RWPE1 (cell line): ENCODE measurements at regions not wholly inside any gene's neighbourhood (a gene's known extent, or its start where the extent isn't known, plus 50 kb on each side); places are given as distances from the start of the nearest gene placed in this dataset.
A peak's percentile ranks its signal among the peaks of the same experiment; 100 is the strongest.

Source experiments
- CTCF ChIA-PET: fragments of 350-600 bp; sonication (Branson Sonifier 250); formaldehyde crosslinking; extraction: SDS; loops from one replicate; lab custom pipeline; 2021; lab: Yijun Ruan, JAX
- POLR2A ChIA-PET: fragments of 400-600 bp; formaldehyde crosslinking; extraction: SDS; loops from one replicate; lab custom pipeline; 2020; ENCODE audit warnings: antibody characterized with exemption; ENCODE audit not compliant: low non-redundant PET; lab: Yijun Ruan, JAX
- DNase-seq: peaks from one replicate; pipeline ENCODE4 v3.0.0; 2012; ENCODE audit warnings: low spot score
- H3K27ac ChIP-seq: fragments of 450-650 bp; 2 replicates; pipeline ENCODE4 v1.5.1; 2017
- CTCF ChIP-seq: fragments of 450-650 bp; conservative IDR thresholded peaks from 2 replicates; pipeline ENCODE4 v1.5.1; 2017; ENCODE audit warnings: low read depth, mild to moderate bottlenecking

GRCh38 chrX:3257471-3257870, 89.0 kb downstream of the MXRA5 start:
- CTCF ChIA-PET: interaction anchor here (0.6 kb wide), 1 partner anchor 410 kb away, joined by 3 read pairs; no protein-coding TSS in a partner anchor
- DNase-seq: no peak
- no peak overlapping the region for H3K27ac ChIP-seq

GRCh38 chrX:3256868-3257267, 89.6 kb downstream of the MXRA5 start:
- no peak for TF ChIP-seq CTCF
- ChIA-PET CTCF (no interaction called here), POLR2A (no interaction called here)
- DNase-seq: no peak
- no peak overlapping the region for H3K27ac ChIP-seq

More at GRCh38 chrX:3257471-3257870, 89.0 kb downstream of the MXRA5 start:
- POLR2A ChIA-PET: no interaction called here
- no peak for TF ChIP-seq CTCF

- DNase-seq: no peak
- no peak overlapping the region for H3K27ac ChIP-seq
- CTCF ChIA-PET: no interaction called here
- TF ChIP-seq CTCF: no peak
- POLR2A ChIA-PET: no interaction called here
These were observed 93.7 kb downstream of the MXRA5 start for GRCh38 chrX:3252744-3253143.

GRCh38 chrX:3250966-3251365, 95.5 kb downstream of the MXRA5 start:
- ChIA-PET CTCF (interaction anchor here (0.7 kb wide), 1 partner anchor 25 kb away, joined by 3 read pairs; no protein-coding TSS in a partner anchor), POLR2A (no interaction called here)
- TF ChIP-seq CTCF: no peak
- DNase-seq: no peak
- no peak overlapping the region for H3K27ac ChIP-seq

GRCh38 chrX:3244955-3245354, 101.5 kb downstream of the MXRA5 start:
- no peak overlapping the region for H3K27ac ChIP-seq
- no peak for TF ChIP-seq CTCF
- peak; percentile 4 for DNase-seq
- ChIA-PET CTCF (no interaction called here), POLR2A (no interaction called here)

- TF ChIP-seq CTCF: no peak
- ChIA-PET CTCF (no interaction called here), POLR2A (no interaction called here)
- peak; percentile 3 for DNase-seq
- H3K27ac ChIP-seq: no peak overlapping the region
These were observed 102.2 kb downstream of the MXRA5 start for GRCh38 chrX:3244203-3244743.
